Esophagus muscularis mucosa (tissue), 4 donors: ENCODE measurements at regions not wholly inside any gene's neighbourhood (a gene's known extent, or its start where the extent isn't known, plus 50 kb on each side); places are given as distances from the start of the nearest gene placed in this dataset.

ENCODE experiments used
- DNase-seq: peaks from one replicate; pipeline ENCODE4 v3.0.0-alpha.2; 2017; ENCODE audit errors: extremely low spot score
- H3K27ac ChIP-seq, 4 donors: fragments of 200-600 bp; sonication (generic); replicated peaks in 1 of 4; 1 replicate in 3 of 4; 2 replicates in 1 of 4; pipeline ENCODE4 v1.5.1; 2016 to 2019; ENCODE audit warnings: mild to moderate bottlenecking in 1 of 4
- H3K27me3 ChIP-seq, 4 donors: fragments of 200-600 bp; sonication (generic); one replicate each; pipeline versions ENCODE4 v1.5.1 to v1.6.0; 2016 to 2019
- H3K36me3 ChIP-seq, 4 donors: fragments of 200-600 bp; sonication (generic); one replicate each; pipeline ENCODE4 v1.5.1; 2016 to 2019
- H3K4me1 ChIP-seq, 4 donors: fragments of 200-600 bp; sonication (generic); one replicate each; pipeline ENCODE4 v1.5.1; 2016 to 2019
- H3K4me3 ChIP-seq, 4 donors: fragments of 200-600 bp; sonication (generic); 1 replicate in 2 of 4; 2 replicates in 2 of 4; pipeline ENCODE4 v1.5.1; 2016 to 2019; ENCODE audit warnings: mild to moderate bottlenecking in 4 of 4, moderate library complexity in 1 of 4
- H3K9me3 ChIP-seq, 4 donors: fragments of 200-600 bp; sonication (generic); 1 replicate in 3 of 4; 2 replicates in 1 of 4; pipeline ENCODE4 v1.5.1; 2016 to 2019
- EP300 ChIP-seq: sonication (generic); formaldehyde crosslinking; IDR thresholded peaks from one replicate; pipeline ENCODE4 v1.6.1; 2017; ENCODE audit warnings: antibody characterized with exemption
- POLR2A ChIP-seq: fragments of 450-650 bp; IDR thresholded peaks from one replicate; pipeline ENCODE4 v1.6.1; 2017; ENCODE audit warnings: antibody characterized with exemption, moderate library complexity, mild to moderate bottlenecking, low read depth
- POLR2AphosphoS5 ChIP-seq, 2 donors: sonication (generic); formaldehyde crosslinking; IDR thresholded peaks; one replicate each; pipeline ENCODE4 v1.6.1; 2017; ENCODE audit warnings: antibody characterized with exemption in 2 of 2
- WGBS: methylation state at CpG from one replicate; pipeline ENCODE4 v1.1.5; 2018; 5-methylcytosine and 5-hydroxymethylcytosine counted together
- intact Hi-C: fragments of 100-400 bp; cut with DNase I; formaldehyde crosslinking; loops from one replicate; pipeline ENCODE4 v1.15.1; 2023
- TF ChIP-seq, protein P1 (sequence below), 3 experiments: fragments of 200-600 bp in 2 of 3; fragments of 450-650 bp in 1 of 3; sonication (generic) in 2 of 3; IDR thresholded peaks; one replicate each; pipeline ENCODE4 v1.5.1; 2017 to 2019; ENCODE audit warnings: antibody characterized with exemption in 3 of 3, mild to moderate bottlenecking in 2 of 3, moderate library complexity in 1 of 3

DNA sequence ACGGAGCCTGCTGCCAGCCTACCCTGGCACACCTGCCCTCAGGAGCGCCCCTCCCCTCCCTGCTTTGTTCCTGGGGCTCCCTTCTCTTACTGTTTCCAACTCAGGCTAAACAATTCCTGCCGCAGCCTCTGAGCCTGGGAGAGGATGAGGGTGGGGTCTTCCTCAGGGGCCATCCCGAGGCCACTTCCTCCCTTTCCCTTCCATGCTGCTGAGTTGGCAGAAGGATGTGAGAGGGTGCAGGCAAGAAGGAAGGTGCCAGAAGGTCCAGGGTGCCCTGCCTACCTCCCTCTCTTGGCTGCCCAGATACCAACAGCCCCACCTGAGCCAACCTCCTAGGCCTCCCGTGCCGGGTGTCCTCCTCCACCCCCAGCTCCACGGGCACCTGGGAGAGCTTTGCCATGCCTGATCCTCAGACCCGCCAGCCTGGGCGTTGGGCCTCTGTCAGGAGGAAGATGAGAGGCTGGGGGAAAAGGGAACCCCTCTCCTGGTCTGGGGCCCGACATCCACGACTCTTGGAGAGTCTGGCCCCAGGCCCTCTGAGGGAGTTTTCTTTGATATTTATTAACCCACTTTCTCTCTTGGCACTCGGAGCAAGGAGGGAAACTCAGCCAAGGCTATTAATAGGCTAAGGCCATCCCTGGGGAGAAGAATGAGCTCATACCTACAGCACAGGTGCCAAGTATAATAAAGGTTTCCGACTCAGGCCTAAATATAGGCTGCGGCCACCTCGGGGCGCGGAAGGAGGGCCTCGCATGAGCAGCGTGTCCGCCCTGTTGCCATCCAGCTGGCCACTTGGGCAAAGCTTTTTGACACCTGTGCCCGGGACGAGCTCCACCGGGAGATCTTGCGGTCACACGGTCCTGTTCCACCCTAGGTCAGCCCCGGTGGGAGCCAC, 232.0 kb downstream of the ENGASE start:
- Histone ChIP-seq H3K4me1 (peaks cover 23 to 26% (median 24%) of the 10 kb centered on the region in 4 donors), H3K27ac (no peak overlapping the region), H3K27me3 (peaks cover 0 to 75% (median 0%) of the 10 kb centered on the region in 4 donors), H3K4me3 (no peak overlapping the region), H3K36me3 (no peaks in the 10 kb centered on the region), H3K9me3 (no peaks in the 10 kb centered on the region)
- intact Hi-C loops, result no loop called here
- no peak for DNase-seq
- TF ChIP-seq POLR2A (no peak), POLR2AphosphoS5 (IDR thresholded peaks at IDR 0.05) (no peak), EP300 (no peak)
- TF ChIP-seq, protein P1, sequence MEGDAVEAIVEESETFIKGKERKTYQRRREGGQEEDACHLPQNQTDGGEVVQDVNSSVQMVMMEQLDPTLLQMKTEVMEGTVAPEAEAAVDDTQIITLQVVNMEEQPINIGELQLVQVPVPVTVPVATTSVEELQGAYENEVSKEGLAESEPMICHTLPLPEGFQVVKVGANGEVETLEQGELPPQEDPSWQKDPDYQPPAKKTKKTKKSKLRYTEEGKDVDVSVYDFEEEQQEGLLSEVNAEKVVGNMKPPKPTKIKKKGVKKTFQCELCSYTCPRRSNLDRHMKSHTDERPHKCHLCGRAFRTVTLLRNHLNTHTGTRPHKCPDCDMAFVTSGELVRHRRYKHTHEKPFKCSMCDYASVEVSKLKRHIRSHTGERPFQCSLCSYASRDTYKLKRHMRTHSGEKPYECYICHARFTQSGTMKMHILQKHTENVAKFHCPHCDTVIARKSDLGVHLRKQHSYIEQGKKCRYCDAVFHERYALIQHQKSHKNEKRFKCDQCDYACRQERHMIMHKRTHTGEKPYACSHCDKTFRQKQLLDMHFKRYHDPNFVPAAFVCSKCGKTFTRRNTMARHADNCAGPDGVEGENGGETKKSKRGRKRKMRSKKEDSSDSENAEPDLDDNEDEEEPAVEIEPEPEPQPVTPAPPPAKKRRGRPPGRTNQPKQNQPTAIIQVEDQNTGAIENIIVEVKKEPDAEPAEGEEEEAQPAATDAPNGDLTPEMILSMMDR (IDR thresholded peaks at IDR 0.05), result no peak
- 39% methylated on average over 25 of the region's 26 CpGs for WGBS

DNA sequence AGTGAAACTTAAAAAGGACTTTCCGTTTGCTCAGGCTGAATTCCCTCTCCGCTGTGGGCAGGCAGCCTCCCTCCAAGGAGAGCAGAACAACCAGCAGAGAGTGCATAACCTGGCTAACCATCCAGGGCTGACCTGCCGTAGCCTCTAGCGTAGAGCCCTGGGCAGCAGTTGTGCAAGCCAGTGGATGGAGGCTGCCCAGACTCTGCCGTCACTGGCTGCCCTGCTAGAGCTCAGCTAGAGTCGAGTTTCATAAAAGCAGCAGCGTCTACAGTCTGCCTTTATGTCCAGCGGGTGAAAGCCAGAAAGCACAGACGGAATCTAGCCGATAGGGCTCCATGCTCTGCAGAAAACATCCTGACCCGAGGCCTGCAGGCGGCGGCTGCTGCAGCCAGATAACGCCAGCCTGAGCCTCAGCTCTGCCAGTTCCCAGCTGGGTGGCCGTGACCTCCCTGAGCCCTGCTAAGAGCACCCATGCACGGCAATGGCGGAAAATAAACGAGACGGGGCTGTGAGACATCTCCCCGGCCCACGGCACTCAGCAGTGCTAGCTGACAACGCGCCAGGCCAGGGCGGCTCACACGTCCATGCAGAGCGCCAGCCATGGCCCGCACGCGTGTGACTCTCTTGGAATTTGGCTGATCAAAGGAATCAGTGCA, 231.3 kb downstream of the ENGASE start:
- Histone ChIP-seq H3K4me3 (no peak overlapping the region), H3K36me3 (no peaks in the 10 kb centered on the region), H3K4me1 (peaks cover 23 to 26% (median 24%) of the 10 kb centered on the region in 4 donors), H3K27ac (no peak overlapping the region), H3K9me3 (no peaks in the 10 kb centered on the region), H3K27me3 (peaks cover 0 to 72% (median 0%) of the 10 kb centered on the region in 4 donors)
- TF ChIP-seq, protein P1 (IDR thresholded peaks at IDR 0.05), result no peak
- TF ChIP-seq EP300 (no peak), POLR2A (no peak), POLR2AphosphoS5 (IDR thresholded peaks at IDR 0.05) (no peak)
- intact Hi-C loops, result no loop called here
- no peak for DNase-seq
- WGBS, result 57% methylated on average over 24 of the region's 29 CpGs

DNA sequence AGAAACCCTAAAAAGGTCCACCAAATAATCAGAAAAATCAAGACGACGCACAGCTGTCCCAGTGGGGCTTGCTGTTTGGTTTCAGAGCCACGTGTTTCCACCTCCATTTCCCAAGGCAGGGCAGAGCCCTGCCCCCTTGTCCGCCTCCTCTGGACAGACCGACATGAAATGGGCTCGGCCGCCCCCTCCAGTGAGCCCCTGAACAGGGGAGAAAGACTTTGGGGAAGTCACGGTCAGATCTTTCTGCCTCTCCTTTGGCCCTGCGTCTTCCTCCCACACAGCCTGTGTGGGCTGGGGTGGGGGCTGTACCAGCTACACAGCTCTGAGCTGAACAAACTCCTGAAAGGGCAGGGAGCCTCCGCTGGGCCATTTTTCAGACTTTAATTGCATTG, 230.7 kb downstream of the ENGASE start:
- Histone ChIP-seq H3K36me3 (no peaks in the 10 kb centered on the region), H3K9me3 (no peaks in the 10 kb centered on the region), H3K27me3 (peaks cover 0 to 67% (median 0%) of the 10 kb centered on the region in 4 donors), H3K4me3 (no peak overlapping the region), H3K27ac (no peak overlapping the region), H3K4me1 (peaks cover 23 to 26% (median 24%) of the 10 kb centered on the region in 4 donors)
- intact Hi-C loops, result no loop called here
- DNase-seq, result no peak
- 38% methylated on average over 9 of the region's 10 CpGs for WGBS
- no peak for TF ChIP-seq POLR2A
- no peak for TF ChIP-seq POLR2AphosphoS5 (IDR thresholded peaks at IDR 0.05)
- TF ChIP-seq, protein P1 (IDR thresholded peaks at IDR 0.05), result no peak
- no peak for TF ChIP-seq EP300

DNA sequence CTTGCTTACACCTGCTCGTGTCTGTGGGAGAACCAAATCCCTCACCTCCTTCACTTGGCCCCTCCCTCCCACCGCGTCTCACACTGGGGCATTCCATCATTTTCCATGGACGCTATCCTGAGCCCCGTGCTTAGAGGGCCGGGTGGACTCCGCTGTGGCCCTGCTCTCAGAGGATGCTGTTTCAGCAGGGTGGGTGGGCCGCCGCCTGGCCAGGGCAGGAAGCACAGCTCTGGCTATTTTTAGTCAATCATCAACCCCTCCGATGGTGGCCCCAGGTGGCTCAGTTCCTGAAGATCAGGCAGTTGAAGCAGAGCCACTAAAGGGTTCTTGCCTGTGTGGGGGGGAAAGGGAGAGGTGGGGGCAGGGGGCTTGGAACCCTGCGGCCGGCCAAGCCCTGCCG, 230.3 kb downstream of the ENGASE start:
- Histone ChIP-seq H3K4me3 (no peak overlapping the region), H3K36me3 (no peaks in the 10 kb centered on the region), H3K4me1 (peaks cover 23 to 26% (median 24%) of the 10 kb centered on the region in 4 donors), H3K9me3 (no peaks in the 10 kb centered on the region), H3K27ac (no peak overlapping the region), H3K27me3 (peaks cover 0 to 65% (median 0%) of the 10 kb centered on the region in 4 donors)
- 46% methylated on average over 13 of the region's 13 CpGs for WGBS
- TF ChIP-seq POLR2A, result no peak
- TF ChIP-seq, protein P1 (IDR thresholded peaks at IDR 0.05), result no peak
- TF ChIP-seq EP300, result no peak
- no peak for TF ChIP-seq POLR2AphosphoS5 (IDR thresholded peaks at IDR 0.05)
- DNase-seq, result no peak
- intact Hi-C loops, result no loop called here
